Activated CD4-positive, alpha-beta T cell treated with anti-CD3 and anti-CD28 coated beads, Interleukin-10, Interleukin-2, amounts not matched to agents 100 ng/mL and 50 ng/mL, durations not matched to agents 16 hours and 8 hours (primary cell): ENCODE measurements at regions not wholly inside any gene's neighbourhood (a gene's known extent, or its start where the extent isn't known, plus 50 kb on each side); places are given as distances from the start of the nearest gene placed in this dataset.
"Not testable (repeated sequence)": the region's sequence is repeated elsewhere in the genome, so short reads cannot be mapped to it uniquely, and the experiment has no call there.

Experiments used
- DNase-seq: peaks from one replicate; pipeline ENCODE4 v3.0.0-alpha.2; 2020

DNA sequence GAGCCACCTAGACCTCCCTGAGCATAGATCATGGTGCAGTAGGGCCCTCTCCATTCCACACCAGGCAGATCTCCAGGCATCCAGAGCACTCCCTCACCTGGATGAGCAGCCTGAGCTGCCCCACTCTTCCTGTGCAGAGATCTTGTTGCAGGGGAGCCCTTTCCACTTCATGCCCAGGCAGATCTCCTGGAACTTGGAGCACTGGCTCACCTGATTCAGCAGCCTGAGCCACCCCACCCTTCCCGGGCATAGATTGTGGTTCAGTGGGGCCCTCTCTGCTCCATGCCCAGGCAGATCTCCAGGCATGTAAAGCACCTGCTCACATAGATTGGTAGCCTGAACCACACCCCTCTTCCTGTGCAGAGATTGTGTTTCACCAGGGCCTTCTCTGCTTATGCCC is 78.0 kb downstream of the SEC16B start:
- no peak for DNase-seq

DNA sequence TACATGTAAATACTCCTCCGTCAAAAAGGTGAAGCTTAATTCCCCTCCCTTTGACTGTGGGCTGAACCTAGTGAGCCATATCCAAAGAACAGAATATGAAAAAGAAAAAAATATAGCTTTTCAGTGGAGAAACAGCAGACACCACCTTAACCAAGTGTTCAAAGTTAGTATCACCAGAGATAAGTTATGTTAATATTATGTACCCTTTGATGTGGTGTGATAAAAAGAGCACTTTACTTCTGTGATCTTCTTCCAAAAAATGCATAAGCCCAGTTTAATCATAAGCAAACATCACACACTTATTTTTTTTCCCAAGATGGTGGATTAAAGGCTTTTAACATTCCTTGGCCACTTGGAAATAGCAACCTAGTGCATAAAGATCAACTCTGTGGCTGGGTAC is 79.4 kb downstream of the SEC16B start:
- no peak for DNase-seq

DNA sequence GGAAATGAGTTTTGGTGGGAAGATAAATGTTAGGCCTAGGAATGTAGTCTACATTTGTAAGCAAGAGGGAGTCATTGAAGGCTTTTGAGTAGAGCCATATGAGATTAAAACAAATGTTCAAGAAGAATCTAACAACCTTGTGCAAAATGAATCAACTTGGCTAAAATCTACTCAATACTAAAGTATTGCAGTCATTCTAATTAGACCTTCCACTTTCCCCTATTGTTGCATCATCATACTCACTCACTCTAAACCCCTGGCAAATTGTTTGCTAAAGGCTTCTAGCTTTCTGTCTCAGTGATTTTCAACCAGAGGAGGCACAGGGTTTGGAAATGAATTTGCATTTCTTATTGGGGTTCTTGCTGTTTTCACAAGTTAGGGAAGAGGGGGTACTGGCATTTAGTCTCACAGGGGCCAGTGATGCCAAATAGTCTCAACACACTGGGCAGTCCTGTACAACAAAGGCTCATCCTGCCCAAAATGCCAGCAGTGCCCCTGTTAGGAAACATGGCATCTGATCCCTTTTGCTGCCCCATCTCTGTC is 85.3 kb downstream of the SEC16B start:
- no peak for DNase-seq

DNA sequence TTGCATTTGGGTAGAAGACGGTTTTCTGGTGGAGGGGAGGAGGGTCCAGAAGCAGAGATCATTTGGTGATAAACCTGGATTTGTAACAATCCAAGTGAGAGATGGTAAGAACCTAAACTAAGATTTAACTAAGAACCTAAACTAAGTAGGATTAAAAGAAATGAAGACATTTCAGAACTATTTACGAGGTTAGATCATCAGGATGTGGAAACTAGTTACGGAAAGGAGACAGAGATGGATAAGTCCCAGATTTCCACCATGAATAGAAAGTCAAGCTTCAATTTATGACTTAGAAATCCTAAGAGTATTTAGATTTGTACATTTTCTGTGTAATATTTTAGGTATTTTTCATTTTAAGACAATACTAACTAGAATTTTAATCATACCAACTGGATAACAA is 86.3 kb downstream of the SEC16B start:
- no peak for DNase-seq

DNA sequence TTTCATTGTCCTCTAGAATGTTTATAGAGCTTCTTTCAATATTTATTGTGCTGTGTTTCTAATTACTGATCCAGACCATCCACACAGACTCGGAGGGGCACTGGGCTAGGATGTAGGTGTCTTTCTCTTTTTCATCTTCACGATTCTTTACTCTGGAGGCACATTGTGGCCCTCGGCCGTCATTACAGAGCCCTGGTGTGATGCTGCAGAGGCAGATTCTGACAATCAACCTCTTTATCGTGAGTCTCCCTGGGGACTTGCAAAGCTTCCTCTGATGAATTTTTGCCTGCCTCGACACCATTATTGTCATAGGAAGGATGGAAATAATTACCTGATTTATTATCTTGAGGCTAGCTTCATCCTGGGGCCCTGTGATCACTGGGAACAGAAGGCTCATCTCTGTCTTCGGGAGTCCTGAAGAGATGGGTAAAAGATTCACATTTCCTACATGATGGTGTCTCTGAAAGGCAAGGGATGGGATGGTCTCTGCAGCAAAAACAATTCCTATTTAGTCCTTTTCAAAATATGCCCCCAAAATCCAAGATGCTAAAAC is 89.4 kb downstream of the SEC16B start:
- DNase-seq: no peak

DNA sequence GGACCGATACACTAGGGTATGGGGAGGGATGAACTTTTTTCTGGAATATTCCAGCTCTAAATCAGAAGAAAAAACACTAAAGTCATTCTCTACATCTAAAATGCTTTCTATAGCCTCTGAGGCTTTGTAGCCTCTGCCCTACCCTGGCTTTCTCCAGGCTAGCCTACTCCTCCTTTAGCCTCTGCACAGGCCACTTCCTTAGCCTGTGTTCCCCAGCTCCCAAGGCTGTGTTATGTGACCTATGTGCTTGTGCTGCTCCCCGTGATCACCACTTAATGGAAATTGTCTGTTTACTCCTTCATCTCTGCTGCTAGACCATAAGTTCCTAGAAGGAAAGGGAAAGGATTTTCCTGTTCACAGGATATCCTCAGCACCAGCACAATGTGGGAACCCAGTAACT is 92.8 kb downstream of the SEC16B start:
- no peak for DNase-seq

DNA sequence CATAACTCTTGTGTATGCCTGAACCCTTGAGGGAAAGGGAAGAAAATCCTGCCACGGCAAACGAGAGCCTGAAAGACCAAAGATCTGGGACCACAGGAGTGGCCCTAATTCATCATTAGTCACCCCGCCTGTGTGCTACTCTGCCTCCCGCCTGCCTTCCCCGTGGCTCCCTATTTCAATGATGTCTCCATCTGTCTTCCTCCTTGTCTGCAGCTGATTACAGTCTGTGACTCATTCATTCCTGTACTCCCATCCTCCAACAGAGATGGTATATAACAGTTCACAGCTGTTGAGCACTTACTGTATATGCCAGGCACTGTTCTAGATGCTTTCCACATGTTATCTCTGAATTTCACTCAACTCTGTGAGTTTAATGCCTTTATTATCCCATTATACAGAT is 96.6 kb downstream of the SEC16B start:
- no peak for DNase-seq

DNA sequence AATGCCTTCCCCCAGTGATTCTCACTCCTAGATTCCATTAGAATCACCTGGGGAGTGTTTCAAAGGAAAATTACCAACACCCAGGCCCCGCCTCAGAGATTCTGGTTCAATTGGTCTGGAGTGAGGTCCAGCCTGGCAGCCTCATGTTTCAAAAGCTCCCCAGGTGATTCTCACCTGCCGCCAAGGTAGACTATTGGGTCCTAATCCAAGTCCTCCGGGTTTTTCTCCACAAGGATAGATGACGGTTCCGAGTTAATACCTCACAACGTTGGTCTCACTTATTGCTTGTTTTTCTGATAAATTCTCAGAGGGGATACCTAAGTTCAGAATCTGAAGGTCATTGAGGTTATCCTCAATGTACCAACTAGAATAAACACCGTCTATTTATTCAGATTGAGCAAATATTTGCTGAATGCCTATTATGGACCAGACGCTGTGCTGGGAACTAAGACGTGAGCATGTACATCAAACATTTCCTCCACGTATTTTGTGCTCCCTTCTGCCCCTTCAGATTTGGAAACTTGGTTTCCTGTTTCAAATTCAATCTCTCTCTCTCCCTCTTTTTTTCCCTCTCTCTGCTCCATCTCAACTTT is 97.5 kb downstream of the SEC16B start:
- DNase-seq: no peak

DNA sequence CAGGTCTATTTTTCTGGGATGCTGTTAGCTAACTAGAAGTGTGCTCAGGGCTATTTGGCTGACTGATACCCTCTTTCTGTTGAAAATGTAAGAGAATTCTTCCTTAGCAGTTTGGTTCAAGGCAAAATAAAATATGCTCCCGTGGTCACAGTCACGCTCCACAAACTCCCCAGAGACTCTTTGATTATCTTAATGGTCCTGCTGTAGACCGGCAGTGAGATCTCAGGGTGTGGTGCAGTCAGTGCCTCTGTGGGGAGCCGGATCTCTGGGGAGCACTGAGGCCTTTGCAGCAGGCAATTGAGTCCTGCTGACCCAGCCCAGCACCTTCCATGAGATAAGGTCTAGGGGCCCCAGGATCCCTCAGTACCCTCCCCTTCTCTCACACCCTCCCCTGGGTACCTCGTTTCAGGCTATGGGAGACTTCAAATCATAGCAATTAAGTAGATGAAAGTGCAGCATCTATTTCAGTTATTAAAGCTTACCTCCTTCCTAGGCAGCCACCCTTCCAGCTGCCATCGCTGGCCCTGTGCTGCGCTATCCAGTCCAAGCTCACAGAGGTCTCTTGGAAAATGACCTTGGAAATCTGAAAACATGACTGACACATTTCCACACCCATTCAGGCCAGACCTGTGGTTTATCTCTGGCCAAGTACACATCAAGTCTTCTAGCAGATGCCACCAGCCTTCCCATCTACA is 98.1 kb downstream of the SEC16B start:
- DNase-seq: no peak

DNA sequence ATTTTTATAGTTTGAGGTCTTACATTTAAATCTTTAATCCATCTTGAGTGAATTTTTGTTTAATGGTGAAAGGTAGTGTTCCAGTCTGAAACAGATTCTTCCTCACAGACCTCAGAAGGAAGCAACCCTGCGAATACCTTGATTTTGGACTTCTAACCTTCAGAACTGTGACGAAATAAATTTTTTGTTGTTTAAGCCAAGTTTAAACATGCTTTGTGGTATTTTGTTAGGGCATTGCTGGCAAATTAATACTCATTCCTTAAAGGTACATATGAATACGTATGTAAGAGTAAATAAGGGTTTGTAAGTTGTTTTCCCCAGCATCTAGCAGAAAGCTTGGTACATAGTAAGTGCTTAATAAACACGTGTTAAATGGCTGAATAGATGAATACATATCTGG is 100.3 kb downstream of the SEC16B start:
- DNase-seq: no peak

DNA sequence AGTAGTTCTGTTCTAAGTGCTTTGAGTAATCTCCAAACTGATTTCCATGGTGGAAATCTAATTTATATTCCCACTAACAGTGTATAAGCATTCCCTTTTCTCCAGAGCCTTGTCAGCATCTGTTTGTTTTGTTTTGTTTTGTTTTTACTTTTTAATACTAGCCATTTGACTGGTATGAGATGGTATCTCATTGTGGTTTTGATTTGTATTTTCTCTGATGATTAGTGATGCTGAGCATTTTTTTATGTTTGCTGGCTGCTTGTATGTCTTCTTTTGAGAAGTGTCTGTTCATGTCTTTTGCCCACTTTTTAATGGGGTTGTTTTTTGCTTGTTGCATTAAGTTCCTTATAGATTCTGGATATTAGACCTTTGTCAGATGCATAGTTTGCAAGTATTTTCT is 100.8 kb downstream of the SEC16B start:
- DNase-seq: not testable (repeated sequence)

DNA sequence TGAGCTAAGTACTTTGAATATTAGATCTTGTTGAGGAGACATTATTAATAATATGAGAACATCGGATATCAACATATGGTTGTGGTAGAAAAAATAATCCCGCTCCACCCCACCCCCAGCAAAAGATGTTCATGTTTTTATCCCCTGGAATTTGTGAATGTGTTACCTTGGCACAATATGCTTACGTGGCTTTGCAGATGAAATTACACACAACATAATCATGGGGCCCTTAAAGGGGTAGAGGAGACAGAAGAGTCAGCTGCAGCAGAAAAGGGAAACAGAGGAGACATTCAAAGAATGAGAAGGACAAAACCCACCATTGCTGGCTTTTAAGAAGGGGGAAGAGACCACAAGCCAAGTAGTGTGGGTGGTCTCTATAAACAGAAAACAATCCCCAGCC is 104.1 kb downstream of the SEC16B start:
- no peak for DNase-seq

DNA sequence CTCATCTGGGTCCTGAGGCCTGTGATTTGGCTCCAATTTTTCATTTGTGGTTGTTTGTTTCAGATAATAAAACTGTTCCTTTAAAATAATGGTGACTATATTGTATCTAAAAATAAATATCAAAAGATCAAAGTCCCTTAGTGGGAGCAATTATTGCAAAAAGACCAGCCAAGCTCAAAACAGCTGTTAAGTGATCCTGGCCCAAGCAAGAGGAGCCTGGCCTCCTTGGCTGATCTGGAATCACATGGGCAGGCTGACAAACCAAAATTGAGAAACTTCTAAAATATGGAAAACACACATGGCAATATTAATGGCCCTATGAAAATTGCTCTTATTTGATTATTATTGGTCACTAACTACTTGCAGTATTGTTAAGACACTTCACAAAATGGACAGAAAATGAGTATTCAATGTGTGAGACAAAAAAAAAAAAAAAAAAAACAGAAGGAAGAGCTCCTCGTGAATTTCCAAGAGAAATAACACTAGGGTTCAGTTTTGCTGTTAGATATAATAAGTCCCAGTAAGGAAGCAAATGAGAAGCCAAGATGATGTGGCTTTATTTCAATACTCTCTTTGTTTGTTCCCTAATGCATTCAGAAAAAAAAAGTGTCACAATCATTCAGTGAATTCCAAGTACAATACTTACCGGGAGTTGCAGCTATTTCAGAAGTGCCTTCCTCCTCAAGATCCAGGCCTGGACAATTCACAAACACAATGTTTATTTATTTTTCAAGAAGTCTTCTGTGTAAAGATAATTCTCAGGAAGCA is 105.1 kb downstream of the SEC16B start:
- no peak for DNase-seq

DNA sequence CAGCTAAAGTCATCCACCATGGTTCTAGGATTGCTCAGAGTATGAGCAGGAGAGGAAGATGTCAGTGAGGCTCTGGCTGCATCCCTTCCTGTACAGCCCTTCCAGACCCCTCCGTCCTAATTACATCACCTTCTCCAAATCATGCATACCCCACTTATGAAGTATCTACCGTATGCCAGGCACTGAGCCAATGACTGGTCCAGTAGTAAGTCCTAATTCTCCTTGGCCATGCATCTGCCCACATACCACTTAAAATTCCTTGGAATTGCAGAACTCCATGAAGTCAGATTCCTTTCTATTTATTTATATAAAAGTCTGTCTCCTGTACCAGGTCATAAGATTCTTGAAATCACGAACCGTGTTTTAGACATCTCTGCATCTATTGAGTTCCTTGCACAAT is 106.1 kb downstream of the SEC16B start:
- DNase-seq: no peak

DNA sequence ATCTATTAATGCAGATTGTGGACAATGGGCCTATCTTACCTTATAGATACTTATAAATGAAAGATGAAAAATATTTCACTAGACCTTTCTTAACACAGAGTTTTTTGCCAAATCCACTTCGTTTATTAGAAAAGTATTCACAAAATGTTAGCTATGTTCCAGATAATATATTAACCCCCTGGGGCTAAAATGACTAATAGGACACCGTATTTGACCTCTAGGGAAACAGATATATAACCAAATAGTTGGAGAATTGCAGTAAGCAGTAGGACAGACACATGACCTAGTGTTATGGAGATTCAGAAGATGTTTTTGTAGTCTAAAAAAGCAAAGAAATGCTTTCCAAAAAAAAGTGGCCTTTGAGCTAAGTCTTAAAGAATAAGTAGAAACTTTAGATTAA is 106.9 kb downstream of the SEC16B start:
- no peak for DNase-seq

DNA sequence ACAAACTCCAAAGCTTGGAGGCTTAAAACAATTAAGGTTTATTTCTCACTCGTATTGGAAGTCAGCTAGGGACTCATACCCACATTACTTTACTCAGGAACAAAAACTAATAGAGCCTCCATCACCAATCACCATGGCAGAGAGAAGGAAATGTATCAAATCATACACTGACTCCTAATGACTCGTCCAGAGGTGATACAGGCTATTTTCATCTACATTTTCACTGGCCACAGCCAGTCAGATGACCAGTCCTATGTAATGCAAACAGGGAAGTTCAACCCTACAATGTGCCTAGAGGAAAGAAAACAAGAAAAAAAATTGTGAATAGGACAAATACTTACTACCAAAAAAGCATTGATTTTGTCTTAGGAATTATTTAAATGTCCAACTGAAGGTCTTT is 110.3 kb downstream of the SEC16B start:
- no peak for DNase-seq

DNA sequence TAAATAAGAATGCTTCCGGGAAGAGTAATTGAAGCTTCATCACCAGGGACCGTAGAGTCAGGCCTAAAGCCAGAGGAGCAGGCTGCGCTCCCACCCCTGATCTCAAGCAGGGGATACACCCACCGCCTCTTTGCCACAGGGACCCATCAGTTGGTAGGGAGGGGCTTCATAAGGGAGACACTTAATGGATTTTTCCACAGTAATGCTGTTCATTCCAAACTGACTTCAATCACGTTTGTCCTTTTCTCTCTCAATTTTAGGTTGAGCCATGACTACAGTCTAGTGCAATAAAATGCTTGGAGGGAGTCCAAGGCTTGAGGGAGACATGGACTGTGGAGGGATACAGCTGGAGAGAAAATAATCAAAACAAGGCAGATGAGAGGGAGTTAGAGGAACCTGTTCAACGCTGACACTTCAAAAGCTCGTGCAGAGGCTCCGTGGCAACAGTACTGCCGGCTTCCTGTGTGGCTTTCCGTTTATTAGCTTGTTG is 111.5 kb downstream of the SEC16B start:
- DNase-seq: no peak

DNA sequence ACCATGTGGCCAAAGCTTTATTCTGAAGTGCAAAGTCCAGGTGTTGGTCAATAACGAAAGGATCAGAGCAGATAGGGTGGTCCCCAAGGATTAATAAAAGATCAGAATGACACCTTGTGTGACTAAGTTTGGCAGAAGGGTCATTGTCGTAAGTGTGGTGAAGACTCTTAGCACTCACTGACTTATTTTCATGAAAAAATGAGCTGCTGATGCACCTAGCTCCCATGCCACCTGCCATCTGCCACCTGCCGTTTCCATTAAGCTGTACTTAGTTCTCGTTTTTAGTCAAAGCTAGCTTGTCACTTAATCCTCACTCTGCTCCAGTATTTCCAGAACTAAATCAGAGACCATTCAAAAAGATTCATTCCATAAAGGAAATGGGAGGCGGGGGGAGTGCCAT is 112.6 kb downstream of the SEC16B start:
- DNase-seq: no peak

DNA sequence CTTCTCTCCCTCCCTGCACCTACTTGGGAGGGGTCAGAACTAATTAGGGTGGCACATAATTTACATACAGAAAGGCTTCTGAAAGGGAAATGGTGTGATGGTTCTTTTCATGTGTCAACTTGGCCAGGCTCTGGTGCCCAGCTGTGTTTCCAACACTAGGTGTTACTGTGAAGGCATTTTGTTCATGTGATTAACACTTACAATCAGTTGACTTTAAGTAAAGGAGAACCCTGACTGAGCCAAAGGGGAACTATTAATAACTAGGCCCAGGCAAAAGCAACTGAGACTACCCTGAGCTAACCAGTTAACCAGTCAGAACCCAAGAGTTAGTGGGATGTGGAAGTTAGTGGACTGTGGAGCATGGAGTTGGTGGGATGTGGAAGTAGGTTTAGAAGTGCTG is 114.9 kb downstream of the SEC16B start:
- DNase-seq: no peak

DNA sequence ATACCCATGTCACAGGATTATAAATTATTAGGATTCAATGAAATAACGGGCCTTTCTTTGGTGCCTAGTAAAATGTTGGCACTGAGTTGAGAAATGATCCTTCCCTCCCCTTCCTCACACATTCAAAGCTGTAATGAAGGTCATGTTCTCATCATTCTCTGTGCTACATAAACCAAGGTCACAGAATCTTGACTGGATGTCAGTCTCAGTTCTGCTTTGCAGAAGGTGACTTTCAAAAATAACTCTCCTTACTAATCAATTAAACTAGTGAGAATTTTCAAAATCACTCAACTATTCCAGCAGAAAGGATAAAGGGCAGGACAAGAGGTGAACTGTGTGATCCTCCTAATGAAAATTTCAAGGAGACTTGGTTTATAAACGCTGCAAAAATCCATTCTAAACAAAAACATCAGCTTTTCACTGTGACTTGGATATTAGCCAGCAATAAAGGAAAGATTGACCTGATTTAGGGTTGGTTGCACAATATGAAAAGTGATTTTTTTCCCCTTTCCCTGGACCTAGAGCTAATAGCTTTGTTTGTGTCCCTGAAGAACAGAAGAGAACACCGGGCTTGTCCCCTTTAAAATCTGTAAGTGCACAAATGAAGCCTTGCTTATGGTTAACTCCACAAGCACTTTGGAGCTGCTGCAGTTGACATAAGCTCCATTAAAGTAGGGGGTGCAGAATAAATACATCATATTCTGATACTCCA is 120.1 kb downstream of the SEC16B start:
- no peak for DNase-seq

DNA sequence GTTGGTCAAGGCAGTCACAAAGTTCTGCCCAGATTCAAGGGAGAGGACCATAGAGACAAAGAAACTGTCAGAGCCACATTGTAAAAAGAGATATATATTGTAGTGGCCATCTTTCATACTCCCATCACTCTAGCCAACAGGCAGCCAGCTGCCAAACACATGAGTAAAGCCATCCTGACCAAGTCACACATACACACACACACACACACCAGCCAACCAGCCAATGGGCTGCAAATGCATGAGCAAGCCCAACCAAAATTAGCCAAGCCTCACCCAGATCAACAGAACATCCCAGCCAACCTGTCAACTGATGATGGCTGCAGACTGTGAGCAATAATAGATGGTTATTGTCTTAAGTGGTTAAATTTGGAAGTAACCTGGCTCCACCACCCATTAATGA is 120.7 kb downstream of the SEC16B start:
- no peak for DNase-seq

DNA sequence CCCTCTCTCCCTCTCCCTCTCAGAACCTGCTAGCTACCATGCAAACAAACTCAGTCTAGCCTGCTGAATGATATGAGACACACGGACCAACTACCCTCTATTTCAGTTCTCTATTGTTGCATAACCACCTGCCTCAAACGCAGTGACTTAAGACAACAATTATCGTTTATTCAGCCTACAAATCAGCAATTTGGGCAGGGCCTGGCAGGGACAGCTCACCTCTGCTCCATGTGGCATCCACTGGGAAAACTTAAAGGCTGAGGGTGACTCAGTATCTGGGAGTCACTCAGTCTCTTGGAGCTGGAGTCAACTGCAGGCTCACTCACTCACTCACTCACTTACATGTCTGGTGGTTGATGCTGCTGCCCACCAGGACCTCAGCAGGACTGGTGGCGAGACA is 121.3 kb downstream of the SEC16B start:
- no peak for DNase-seq

DNA sequence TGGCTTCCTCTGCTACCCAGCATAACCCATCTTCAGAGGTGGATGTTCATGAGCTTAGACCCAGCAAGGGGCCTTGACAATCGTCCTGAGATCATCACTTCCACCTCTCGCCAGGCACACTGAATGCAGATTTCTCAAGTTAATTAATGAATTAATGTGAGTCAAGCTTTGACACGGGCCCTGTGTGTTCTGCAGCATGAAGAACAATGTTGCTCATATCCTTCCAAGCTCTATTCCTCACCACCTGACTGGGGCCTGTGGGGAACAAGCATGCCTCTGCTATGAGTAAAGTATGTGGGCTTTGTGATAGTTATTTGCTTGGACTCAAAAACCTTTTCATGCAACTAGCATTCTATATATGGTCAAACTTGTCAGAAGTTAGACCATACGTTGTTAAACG is 122.0 kb downstream of the SEC16B start:
- DNase-seq: no peak
